HEK293 (cell line): ENCODE measurements at regions not wholly inside any gene's neighbourhood (a gene's known extent, or its start where the extent isn't known, plus 50 kb on each side); places are given as distances from the start of the nearest gene placed in this dataset.

ENCODE experiments used
- CTCF ChIA-PET: fragments of 350-600 bp; formaldehyde crosslinking; extraction: SDS; loops from one replicate; lab custom pipeline; 2021; ENCODE audit warnings: antibody characterized with exemption; lab: Yijun Ruan, JAX
- POLR2A ChIA-PET: fragments of 300-600 bp; formaldehyde crosslinking; extraction: SDS; loops from one replicate; lab custom pipeline; 2020; ENCODE audit warnings: antibody characterized with exemption, inconsistent platforms; lab: Yijun Ruan, JAX
- H3K27ac ChIP-seq: fragments of 200-500 bp; sonication (Bioruptor generic); 2 replicates; pipeline ENCODE4 v1.5.1; 2014; ENCODE audit warnings: low read depth, low read length, control low read depth, inconsistent platforms; ENCODE audit errors: extremely low read depth
- H3K36me3 ChIP-seq, 2 experiments: fragments of 200-500 bp in 1 of 2; sonication (Bioruptor generic) in 1 of 2; 1 replicate in 1 of 2; 2 replicates in 1 of 2; pipeline ENCODE4 v1.5.1; 2014 to 2017; ENCODE audit warnings: inconsistent platforms in 2 of 2, low read length in 2 of 2; ENCODE audit not compliant: control insufficient read depth in 2 of 2, insufficient read depth in 1 of 2
- H3K4me1 ChIP-seq: fragments of 200-500 bp; sonication (Bioruptor generic); 2 replicates; pipeline ENCODE4 v1.5.1; 2014; ENCODE audit warnings: mild to moderate bottlenecking, low read length, inconsistent platforms; ENCODE audit not compliant: control insufficient read depth, insufficient read depth
- H3K4me3 ChIP-seq: 2 replicates; pipeline ENCODE4 v1.5.1; 2011; ENCODE audit warnings: low read depth, mild to moderate bottlenecking, control low read depth, low read length, moderate library complexity
- H3K9me3 ChIP-seq: fragments of 200-500 bp; sonication (Bioruptor generic); 2 replicates; pipeline ENCODE4 v1.5.1; 2014; ENCODE audit warnings: low read depth, low read length, inconsistent platforms; ENCODE audit not compliant: control insufficient read depth, insufficient read depth
- GLIS2 ChIP-seq: fragments of 450-650 bp; formaldehyde crosslinking; IDR thresholded peaks from 2 replicates; pipeline ENCODE4 v1.5.1; 2016; ENCODE audit warnings: missing biosample characterization, missing genetic modification characterization
- IKZF3 ChIP-seq: fragments of 450-650 bp; IDR thresholded peaks from 2 replicates; pipeline ENCODE4 v1.5.0; 2018; ENCODE audit warnings: missing biosample characterization, mild to moderate bottlenecking, missing genetic modification characterization, moderate library complexity
- TCF7L2 ChIP-seq: IDR thresholded peaks from 2 replicates; pipeline ENCODE4 v1.6.1; 2011; ENCODE audit warnings: low read depth, mild to moderate bottlenecking, inconsistent platforms, low read length, moderate library complexity, borderline replicate concordance
- ZBTB1 ChIP-seq: fragments of 450-650 bp; formaldehyde crosslinking; IDR thresholded peaks from 2 replicates; pipeline ENCODE4 v1.5.1; 2016; ENCODE audit warnings: missing biosample characterization, missing genetic modification characterization
- ZFP69B ChIP-seq: fragments of 450-650 bp; formaldehyde crosslinking; IDR thresholded peaks from 2 replicates; pipeline ENCODE4 v1.5.1; 2016; ENCODE audit warnings: missing biosample characterization, missing genetic modification characterization
- ZNF350 ChIP-seq: fragments of 450-650 bp; formaldehyde crosslinking; IDR thresholded peaks from 2 replicates; pipeline ENCODE4 v1.5.0; 2017; ENCODE audit warnings: missing biosample characterization, mild to moderate bottlenecking, missing genetic modification characterization
- ZNF416 ChIP-seq: fragments of 450-650 bp; formaldehyde crosslinking; IDR thresholded peaks from 2 replicates; pipeline ENCODE4 v1.5.1; 2016; ENCODE audit warnings: missing biosample characterization, missing genetic modification characterization
- ZNF510 ChIP-seq: fragments of 450-650 bp; formaldehyde crosslinking; IDR thresholded peaks from 2 replicates; pipeline ENCODE4 v1.5.1; 2018; ENCODE audit warnings: mild to moderate bottlenecking, missing genetic modification characterization, missing biosample characterization; ENCODE audit not compliant: insufficient replicate concordance
- ZNF518A ChIP-seq: fragments of 450-650 bp; formaldehyde crosslinking; conservative IDR thresholded peaks from 2 replicates; pipeline ENCODE4 v1.5.1; 2016; ENCODE audit warnings: low read depth, missing biosample characterization, missing genetic modification characterization
- ZNF529 ChIP-seq: fragments of 450-650 bp; formaldehyde crosslinking; IDR thresholded peaks from 2 replicates; pipeline ENCODE4 v1.5.1; 2017; ENCODE audit warnings: missing genetic modification characterization, missing biosample characterization; ENCODE audit not compliant: insufficient replicate concordance
- ZNF530 ChIP-seq: fragments of 450-650 bp; formaldehyde crosslinking; IDR thresholded peaks from 2 replicates; pipeline ENCODE4 v1.5.1; 2016; ENCODE audit warnings: low read depth, missing biosample characterization, missing genetic modification characterization
- ZNF548 ChIP-seq: fragments of 450-650 bp; formaldehyde crosslinking; IDR thresholded peaks from 2 replicates; pipeline ENCODE4 v1.5.1; 2016; ENCODE audit warnings: missing biosample characterization, missing genetic modification characterization
- ZNF621 ChIP-seq: fragments of 450-650 bp; formaldehyde crosslinking; IDR thresholded peaks from 2 replicates; pipeline ENCODE4 v1.5.1; 2017; ENCODE audit warnings: missing biosample characterization, missing genetic modification characterization
- ZNF768 ChIP-seq: fragments of 450-650 bp; formaldehyde crosslinking; IDR thresholded peaks from 2 replicates; pipeline ENCODE4 v1.5.1; 2018; ENCODE audit warnings: missing biosample characterization, mild to moderate bottlenecking, missing genetic modification characterization
- ZSCAN23 ChIP-seq: fragments of 450-650 bp; formaldehyde crosslinking; IDR thresholded peaks from 2 replicates; pipeline ENCODE4 v1.5.1; 2016; ENCODE audit warnings: missing biosample characterization, missing genetic modification characterization
- TF ChIP-seq, protein P1 (sequence below): fragments of 450-650 bp; formaldehyde crosslinking; IDR thresholded peaks from 2 replicates; pipeline ENCODE4 v1.5.1; 2017; ENCODE audit warnings: missing biosample characterization, mild to moderate bottlenecking, missing genetic modification characterization, moderate library complexity
- TF ChIP-seq, protein P2 (sequence below): fragments of 450-650 bp; formaldehyde crosslinking; IDR thresholded peaks from 2 replicates; pipeline ENCODE4 v1.5.1; 2017; ENCODE audit warnings: missing biosample characterization, missing genetic modification characterization

DNA sequence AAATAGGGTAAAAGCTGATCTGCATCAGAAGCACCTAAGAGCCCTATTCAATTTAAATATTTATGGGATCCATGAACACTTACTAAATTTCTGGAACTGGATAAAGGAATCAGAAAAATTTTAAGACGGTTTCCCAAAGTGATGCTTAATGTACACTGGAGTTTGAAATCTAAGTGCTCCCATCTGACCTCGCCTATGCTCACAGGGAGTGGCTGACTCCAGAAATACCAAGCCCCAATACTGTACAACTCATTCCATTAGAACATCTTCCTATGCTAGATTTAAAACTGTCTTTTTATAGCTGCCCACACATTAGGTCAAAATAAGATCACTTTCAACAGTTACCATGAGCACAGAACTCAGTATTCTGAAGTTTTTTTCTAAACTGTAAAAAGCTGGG is 1214.6 kb downstream of the CDH11 start (continued):
- no peak for TF ChIP-seq ZNF350 (tag by site-specific recombination)
- no peak for TF ChIP-seq ZNF529 (tag by site-specific recombination)
- TF ChIP-seq TCF7L2, result no peak
- no peak for TF ChIP-seq ZBTB1 (tag by site-specific recombination)
- no peak for TF ChIP-seq ZNF510 (tag by site-specific recombination)

DNA sequence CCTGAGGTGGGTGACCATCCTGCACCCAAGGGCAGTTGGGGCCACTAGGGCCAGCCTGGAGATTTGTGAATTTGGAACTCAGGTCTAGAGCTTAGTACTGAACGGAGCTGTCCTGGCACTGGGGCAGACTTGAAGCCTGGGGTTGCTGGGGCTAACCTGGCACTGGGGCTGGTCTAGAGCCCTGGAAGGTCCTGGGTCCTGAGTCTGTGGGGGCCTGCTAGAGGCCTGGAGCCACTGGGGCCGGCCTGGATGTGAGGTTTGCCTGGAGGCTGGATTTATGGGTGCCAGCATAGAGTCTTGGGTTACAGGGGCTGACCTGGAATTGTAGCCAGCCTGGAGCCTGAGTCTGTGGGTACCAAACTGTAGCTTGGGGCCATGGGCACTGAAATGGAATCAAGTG is 1216.9 kb downstream of the CDH11 start:
- TF ChIP-seq, protein P1, sequence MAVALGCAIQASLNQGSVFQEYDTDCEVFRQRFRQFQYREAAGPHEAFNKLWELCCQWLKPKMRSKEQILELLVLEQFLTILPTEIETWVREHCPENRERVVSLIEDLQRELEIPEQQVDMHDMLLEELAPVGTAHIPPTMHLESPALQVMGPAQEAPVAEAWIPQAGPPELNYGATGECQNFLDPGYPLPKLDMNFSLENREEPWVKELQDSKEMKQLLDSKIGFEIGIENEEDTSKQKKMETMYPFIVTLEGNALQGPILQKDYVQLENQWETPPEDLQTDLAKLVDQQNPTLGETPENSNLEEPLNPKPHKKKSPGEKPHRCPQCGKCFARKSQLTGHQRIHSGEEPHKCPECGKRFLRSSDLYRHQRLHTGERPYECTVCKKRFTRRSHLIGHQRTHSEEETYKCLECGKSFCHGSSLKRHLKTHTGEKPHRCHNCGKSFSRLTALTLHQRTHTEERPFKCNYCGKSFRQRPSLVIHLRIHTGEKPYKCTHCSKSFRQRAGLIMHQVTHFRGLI (tag by site-specific recombination), result no peak
- TF ChIP-seq GLIS2 (tag by site-specific recombination) (no peak), ZNF529 (tag by site-specific recombination) (no peak), TCF7L2 (no peak), ZSCAN23 (tag by site-specific recombination) (no peak), ZFP69B (tag by site-specific recombination) (no peak), ZNF621 (tag by site-specific recombination) (no peak)
- TF ChIP-seq, all 188 proteins: peak for 0
- H3K27ac ChIP-seq, result no peak overlapping the region
- CTCF ChIA-PET, result no interaction called here
- H3K36me3 ChIP-seq, result no peaks in the 10 kb centered on the region
- POLR2A ChIA-PET, result no interaction called here
- no peak overlapping the region for H3K4me3 ChIP-seq
- no peaks in the 10 kb centered on the region for H3K4me1 ChIP-seq
- H3K9me3 ChIP-seq, result no peaks in the 10 kb centered on the region

DNA sequence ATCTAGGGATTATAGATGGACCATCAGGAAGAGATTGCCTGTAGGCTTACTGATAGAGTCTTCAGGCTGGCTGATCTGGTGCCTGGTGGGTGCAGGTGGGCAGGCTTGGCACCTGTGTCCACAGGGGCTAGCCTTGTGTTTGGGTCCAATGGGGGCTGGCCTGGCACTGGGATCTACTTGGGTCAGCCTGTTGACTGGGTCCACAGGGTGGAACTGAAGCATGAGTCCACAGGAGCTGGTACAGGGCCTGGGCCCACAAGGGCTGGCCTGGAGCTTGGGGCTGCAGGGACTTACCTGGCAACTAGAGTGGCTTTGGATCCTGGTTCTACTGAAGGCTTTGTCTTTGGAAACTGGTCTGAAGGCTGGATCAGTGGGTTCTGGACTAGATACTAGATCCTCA is 1217.7 kb downstream of the CDH11 start:
- no peaks in the 10 kb centered on the region for H3K36me3 ChIP-seq
- ChIA-PET CTCF (no interaction called here), POLR2A (no interaction called here)
- H3K4me3 ChIP-seq, result no peak overlapping the region
- TF ChIP-seq ZNF416 (no peak), ZNF530 (tag by site-specific recombination) (no peak), ZFP69B (tag by site-specific recombination) (no peak), ZNF548 (tag by site-specific recombination) (no peak), ZNF518A (tag by site-specific recombination) (no peak), IKZF3 (tag by site-specific recombination) (no peak), ZNF768 (tag by site-specific recombination) (no peak)
- TF ChIP-seq, protein P2, sequence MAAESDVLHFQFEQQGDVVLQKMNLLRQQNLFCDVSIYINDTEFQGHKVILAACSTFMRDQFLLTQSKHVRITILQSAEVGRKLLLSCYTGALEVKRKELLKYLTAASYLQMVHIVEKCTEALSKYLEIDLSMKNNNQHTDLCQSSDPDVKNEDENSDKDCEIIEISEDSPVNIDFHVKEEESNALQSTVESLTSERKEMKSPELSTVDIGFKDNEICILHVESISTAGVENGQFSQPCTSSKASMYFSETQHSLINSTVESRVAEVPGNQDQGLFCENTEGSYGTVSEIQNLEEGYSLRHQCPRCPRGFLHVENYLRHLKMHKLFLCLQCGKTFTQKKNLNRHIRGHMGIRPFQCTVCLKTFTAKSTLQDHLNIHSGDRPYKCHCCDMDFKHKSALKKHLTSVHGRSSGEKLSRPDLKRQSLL (tag by site-specific recombination), result no peak
- H3K9me3 ChIP-seq, result no peaks in the 10 kb centered on the region
- H3K27ac ChIP-seq, result no peak overlapping the region
- H3K4me1 ChIP-seq, result no peaks in the 10 kb centered on the region
